ENCODE measurements at regions not wholly inside any gene's neighbourhood (a gene's known extent, or its start where the extent isn't known, plus 50 kb on each side); places are given as distances from the start of the nearest gene placed in this dataset.

GRCh38 chr3:72086042-72086742, 301.2 kb upstream of the PROK2 start:
- no peak overlapping the region for H4K8ac ChIP-seq (ENCODE audit: extremely low read depth, insufficient read depth, low read length)
- H3K79me1 ChIP-seq (ENCODE audit: low read depth, low read length) = no peaks in the 10 kb centered on the region
- CTCF ChIA-PET (ENCODE audit: partially characterized antibody) = interaction anchor here (1.0 to 1.6 kb wide), 4 partner anchors 98 to 211 kb away, joined by 3 to 4 read pairs (median 4); no protein-coding TSS in a partner anchor
- H2AK5ac ChIP-seq (ENCODE audit: low read depth, low read length) = no peak overlapping the region
- POLR2A ChIA-PET (ENCODE audit: partially characterized antibody) = interaction anchor here (0.6 kb wide), 1 partner anchor 23 kb away, joined by 3 read pairs; no protein-coding TSS in a partner anchor
- H3K9ac ChIP-seq (replicated peaks in 1 of 4; ENCODE audit: extremely low read depth in 1 of 4, low read depth in 3 of 4, low read length in 3 of 4) = no peak overlapping the region
- no peaks in the 10 kb centered on the region; a peak in 1 of 7 replicates for H3K4me1 ChIP-seq (replicated peaks in 1 of 4; ENCODE audit: control insufficient read depth in 3 of 4, insufficient read depth in 4 of 4, low read length in 3 of 4)
- FAIRE-seq = no peak
- no peak overlapping the region for H3K56ac ChIP-seq (replicated peaks; ENCODE audit: insufficient read length, low read depth, low read length)
- H4K91ac ChIP-seq (replicated peaks; ENCODE audit: insufficient read length, low read length) = no peak overlapping the region
- H3K27ac ChIP-seq (ENCODE audit: low read depth, low read length) = no peak overlapping the region
- no peak overlapping the region for H2BK12ac ChIP-seq (ENCODE audit: low read depth, low read length)
- H2BK15ac ChIP-seq (ENCODE audit: low read length) = no peak overlapping the region
- no peak for TF ChIP-seq BRCA1 (IDR thresholded peaks at IDR 0.05; ENCODE audit: low read depth, low read length)
- no peak for TF ChIP-seq NRF1 (IDR thresholded peaks at IDR 0.05; ENCODE audit: low read depth, low read length)
- no peak for TF ChIP-seq CBX5 (IDR thresholded peaks at IDR 0.05; ENCODE audit: low read depth, low read length)
- no peak for TF ChIP-seq POU5F1 (IDR thresholded peaks at IDR 0.05; ENCODE audit: low read depth, low read length)
- no peak for TF ChIP-seq JUND (IDR thresholded peaks at IDR 0.05; ENCODE audit: low read length)
- no peak for TF ChIP-seq RFX5 (IDR thresholded peaks at IDR 0.05; ENCODE audit: borderline replicate concordance, low read depth, low read length)
- no peak for TF ChIP-seq KDM4A (IDR thresholded peaks at IDR 0.05; ENCODE audit: low read depth, low read length, severe bottlenecking)
- TF ChIP-seq TEAD4 (IDR thresholded peaks at IDR 0.05; ENCODE audit: low read depth, low read length) = no peak
- no peak for TF ChIP-seq TAF1 (IDR thresholded peaks at IDR 0.05; ENCODE audit: low read depth, low read length)
- TF ChIP-seq SIX5 (IDR thresholded peaks at IDR 0.05; ENCODE audit: low read depth, low read length) = no peak
- no peak for TF ChIP-seq EGR1 (IDR thresholded peaks at IDR 0.05; ENCODE audit: borderline replicate concordance, low read depth, low read length)
- TF ChIP-seq RXRA (IDR thresholded peaks at IDR 0.05; ENCODE audit: insufficient read depth, low read depth, low read length) = no peak
- no peak for TF ChIP-seq ZNF274 (IDR thresholded peaks at IDR 0.05; ENCODE audit: borderline replicate concordance, extremely low read depth, low read length)
- no peak overlapping the region for H3K23ac ChIP-seq (ENCODE audit: insufficient read length)
- DNase-seq (ENCODE audit: low read depth in 1 of 2, low spot score in 2 of 2) = no peak
- no peak overlapping the region for H3K4me3 ChIP-seq (ENCODE audit: extremely low read depth in 1 of 4, insufficient read depth in 2 of 4, low read depth in 3 of 4, low read length in 4 of 4)
- no peaks in the 10 kb centered on the region; the same call in 1 of the 2 replicates for H3K23me2 ChIP-seq (ENCODE audit: low read depth, low read length)
- no peak overlapping the region for H3K14ac ChIP-seq (ENCODE audit: insufficient read length)
- H2AFZ ChIP-seq (ENCODE audit: low read length) = no peak overlapping the region
- no peak overlapping the region for H3K4ac ChIP-seq (replicated peaks; ENCODE audit: insufficient read length, low read depth, low read length)
- H3K79me2 ChIP-seq (ENCODE audit: control insufficient read depth in 1 of 2, insufficient read depth in 2 of 2, low read length in 2 of 2) = no peaks in the 10 kb centered on the region
- H2BK5ac ChIP-seq (ENCODE audit: low read depth, low read length) = no peak overlapping the region
- no peaks in the 10 kb centered on the region for H3K36me3 ChIP-seq (ENCODE audit: control insufficient read depth in 2 of 4, insufficient read depth in 4 of 4, low read length in 3 of 4)
- H4K5ac ChIP-seq (ENCODE audit: insufficient read length, low read depth, low read length) = no peak overlapping the region
- H3K9me3 ChIP-seq (ENCODE audit: insufficient read depth in 2 of 2, low read depth in 1 of 2, low read length in 1 of 2) = no peaks in the 10 kb centered on the region
- H2BK120ac ChIP-seq (replicated peaks; ENCODE audit: low read depth, low read length) = no peak overlapping the region
- no peak overlapping the region for H3K18ac ChIP-seq (ENCODE audit: extremely low read depth, low read length)
- H4K20me1 ChIP-seq (replicated peaks in 1 of 2; ENCODE audit: control insufficient read depth in 1 of 2, insufficient read depth in 2 of 2, low read length in 2 of 2) = no peaks in the 10 kb centered on the region
- no peak overlapping the region for H3K4me2 ChIP-seq (ENCODE audit: insufficient read depth in 1 of 2, low read depth in 2 of 2, low read length in 2 of 2)
- no peak overlapping the region for H2BK20ac ChIP-seq (ENCODE audit: low read length)
- H3K27me3 ChIP-seq (replicated peaks in 1 of 4; ENCODE audit: control insufficient read depth in 3 of 4, extremely low read depth in 1 of 4, insufficient read depth in 3 of 4, low read length in 3 of 4) = no peaks in the 10 kb centered on the region; a peak in 1 of 7 replicates
- 92% methylated on average over 5 of the region's 5 CpGs; no CpG with 5 or more reads in 1 of the 2 experiments for WGBS, 2 experiments (ENCODE audit: extremely low coverage in 1 of 2, insufficient coverage in 1 of 2, insufficient read length in 1 of 2, insufficient replicate concordance in 2 of 2, low coverage in 1 of 2, low lambda C conversion rate in 2 of 2, missing lambda C conversion rate in 1 of 2)

Measured in H1 (cell line).